ENCODE measurements at regions not wholly inside any gene's neighbourhood (a gene's known extent, or its start where the extent isn't known, plus 50 kb on each side); places are given as distances from the start of the nearest gene placed in this dataset.
"Not testable (repeated sequence)": the region's sequence is repeated elsewhere in the genome, so short reads cannot be mapped to it uniquely, and the experiment has no call there.

- Mint-ChIP-seq H3K4me1 (peaks cover 13% of the 10 kb centered on the region), H3K9me3 (peaks cover 27% of the 10 kb centered on the region), H3K27me3 (ENCODE audit: low read depth) (no peaks in the 10 kb centered on the region), H3K4me3 (no peak overlapping the region), H3K27ac (no peak overlapping the region), H3K36me3 (no peaks in the 10 kb centered on the region)
- no peak for TF ChIP-seq CTCF (IDR thresholded peaks at IDR 0.05; ENCODE audit: unreplicated experiment)
- DNase-seq (ENCODE audit: low spot score in 2 of 2, unreplicated experiment in 2 of 2): no peak
Measured at GRCh38 chr11:57904376-57904775, 119.3 kb upstream of the OR9Q1 start.

GRCh38 chr11:57905439-57905838 is 118.2 kb upstream of the OR9Q1 start:
- H3K9me3 Mint-ChIP-seq: peaks cover 33% of the 10 kb centered on the region
- no peak for TF ChIP-seq CTCF (IDR thresholded peaks at IDR 0.05; ENCODE audit: unreplicated experiment)

GRCh38 chr11:57908399-57908798 is 115.3 kb upstream of the OR9Q1 start:
- H3K27me3 Mint-ChIP-seq (ENCODE audit: low read depth); H3K4me1 Mint-ChIP-seq: not testable (repeated sequence)

More at GRCh38 chr11:57905439-57905838, 118.2 kb upstream of the OR9Q1 start:
- H3K4me3 Mint-ChIP-seq: no peak overlapping the region
- no peaks in the 10 kb centered on the region for H3K36me3 Mint-ChIP-seq
- no peaks in the 10 kb centered on the region for H3K27me3 Mint-ChIP-seq (ENCODE audit: low read depth)
- H3K4me1 Mint-ChIP-seq: peaks cover 12% of the 10 kb centered on the region
- no peak overlapping the region for H3K27ac Mint-ChIP-seq
- no peak for DNase-seq (ENCODE audit: low spot score in 2 of 2, unreplicated experiment in 2 of 2)

GRCh38 chr11:57911522-57911921 is 112.2 kb upstream of the OR9Q1 start:
- peaks cover 19% of the 10 kb centered on the region for H3K9me3 Mint-ChIP-seq
- H3K27ac Mint-ChIP-seq; DNase-seq (ENCODE audit: low spot score in 2 of 2, unreplicated experiment in 2 of 2); H3K4me1 Mint-ChIP-seq; H3K4me3 Mint-ChIP-seq; H3K36me3 Mint-ChIP-seq; H3K27me3 Mint-ChIP-seq (ENCODE audit: low read depth): not testable (repeated sequence)

More at GRCh38 chr11:57908399-57908798, 115.3 kb upstream of the OR9Q1 start:
- DNase-seq (ENCODE audit: low spot score in 2 of 2, unreplicated experiment in 2 of 2); H3K27ac Mint-ChIP-seq; H3K36me3 Mint-ChIP-seq; H3K4me3 Mint-ChIP-seq: not testable (repeated sequence)
- peaks cover 33% of the 10 kb centered on the region for H3K9me3 Mint-ChIP-seq

- H3K27ac Mint-ChIP-seq: no peak overlapping the region
- H3K36me3 Mint-ChIP-seq: no peaks in the 10 kb centered on the region
- H3K9me3 Mint-ChIP-seq: peaks cover 13% of the 10 kb centered on the region
- H3K4me3 Mint-ChIP-seq: no peak overlapping the region
- no peaks in the 10 kb centered on the region for H3K4me1 Mint-ChIP-seq
- TF ChIP-seq CTCF (IDR thresholded peaks at IDR 0.05; ENCODE audit: unreplicated experiment): no peak
- H3K27me3 Mint-ChIP-seq (ENCODE audit: low read depth): no peaks in the 10 kb centered on the region
- no peak for DNase-seq (ENCODE audit: low spot score in 2 of 2, unreplicated experiment in 2 of 2)
Measured at GRCh38 chr11:57913715-57914704, 109.7 kb upstream of the OR9Q1 start.

- Mint-ChIP-seq H3K4me3 (no peak overlapping the region), H3K27ac (no peak overlapping the region), H3K27me3 (ENCODE audit: low read depth) (peaks cover 2% of the 10 kb centered on the region), H3K9me3 (peaks cover 3% of the 10 kb centered on the region), H3K36me3 (no peaks in the 10 kb centered on the region), H3K4me1 (no peaks in the 10 kb centered on the region)
- no peak for DNase-seq (ENCODE audit: low spot score in 2 of 2, unreplicated experiment in 2 of 2)
- TF ChIP-seq CTCF (IDR thresholded peaks at IDR 0.05; ENCODE audit: unreplicated experiment): no peak
Measured at GRCh38 chr11:57917632-57918031, 106.0 kb upstream of the OR9Q1 start.
